PC-9 (cell line): ENCODE measurements at regions not wholly inside any gene's neighbourhood (a gene's known extent, or its start where the extent isn't known, plus 50 kb on each side); places are given as distances from the start of the nearest gene placed in this dataset.

Experiments
- CTCF ChIP-seq: fragments of 200-600 bp; sonication (generic); conservative IDR thresholded peaks from 2 replicates; pipeline ENCODE4 v1.6.1; 2017; ENCODE audit warnings: mixed run types, antibody characterized with exemption, mild to moderate bottlenecking, moderate library complexity
- EZH2 ChIP-seq: fragments of 200-600 bp; sonication (generic); IDR thresholded peaks from 2 replicates; pipeline ENCODE4 v1.8.0; 2017; ENCODE audit warnings: antibody characterized with exemption, low read depth

DNA sequence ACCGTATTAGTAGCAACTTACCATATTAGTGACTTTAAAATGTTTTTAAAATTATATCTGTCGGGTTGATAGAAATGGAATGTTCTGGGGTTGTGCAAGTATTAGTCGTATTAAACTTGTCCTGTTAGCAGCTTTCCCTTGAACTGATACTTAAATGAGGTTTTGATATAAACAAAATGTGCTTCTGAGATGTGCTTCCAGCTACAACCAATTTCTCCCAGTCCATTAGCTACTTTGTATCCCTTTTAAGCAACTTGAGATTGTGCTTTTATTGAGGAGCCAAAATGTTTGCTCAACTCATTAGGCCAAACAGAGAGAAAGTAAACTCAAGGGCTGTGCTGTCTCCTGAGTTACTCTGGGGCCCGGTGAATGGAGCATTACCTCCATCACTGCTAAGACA lies 255.0 kb upstream of the RBFOX1 start:
- TF ChIP-seq EZH2 = no peak
- TF ChIP-seq CTCF = no peak
